ENCODE measurements at regions not wholly inside any gene's neighbourhood (a gene's known extent, or its start where the extent isn't known, plus 50 kb on each side); places are given as distances from the start of the nearest gene placed in this dataset.

DNA sequence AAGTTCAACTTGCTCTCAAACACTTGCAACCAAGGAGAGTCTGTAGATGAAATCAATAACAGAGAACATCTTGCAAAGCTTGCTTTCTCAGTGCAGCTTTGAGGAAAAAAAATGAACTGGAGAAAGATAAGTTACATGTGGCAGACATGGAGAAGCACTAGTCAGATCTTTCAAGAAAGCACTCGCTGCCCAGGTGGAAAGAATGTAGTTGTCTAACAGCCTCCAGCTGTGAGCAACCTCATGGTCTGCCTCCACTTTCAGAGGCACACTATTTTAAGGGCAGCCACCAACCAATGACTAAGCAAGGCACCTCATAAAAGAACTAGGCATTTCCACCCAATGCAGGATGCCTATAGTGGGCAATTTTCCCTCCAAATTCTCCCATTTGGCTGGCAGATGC lies 125.4 kb upstream of the CPNE4 start:
- H3K4me3 ChIP-seq (replicated peaks; ENCODE audit: insufficient read depth, low read length), result no peak overlapping the region
- DNase-seq (ENCODE audit: low read depth in 1 of 2, low spot score in 1 of 2), result no peak
- no peak for TF ChIP-seq POLR2AphosphoS5 (IDR thresholded peaks at IDR 0.05; ENCODE audit: low read depth)
- TF ChIP-seq, protein P1, sequence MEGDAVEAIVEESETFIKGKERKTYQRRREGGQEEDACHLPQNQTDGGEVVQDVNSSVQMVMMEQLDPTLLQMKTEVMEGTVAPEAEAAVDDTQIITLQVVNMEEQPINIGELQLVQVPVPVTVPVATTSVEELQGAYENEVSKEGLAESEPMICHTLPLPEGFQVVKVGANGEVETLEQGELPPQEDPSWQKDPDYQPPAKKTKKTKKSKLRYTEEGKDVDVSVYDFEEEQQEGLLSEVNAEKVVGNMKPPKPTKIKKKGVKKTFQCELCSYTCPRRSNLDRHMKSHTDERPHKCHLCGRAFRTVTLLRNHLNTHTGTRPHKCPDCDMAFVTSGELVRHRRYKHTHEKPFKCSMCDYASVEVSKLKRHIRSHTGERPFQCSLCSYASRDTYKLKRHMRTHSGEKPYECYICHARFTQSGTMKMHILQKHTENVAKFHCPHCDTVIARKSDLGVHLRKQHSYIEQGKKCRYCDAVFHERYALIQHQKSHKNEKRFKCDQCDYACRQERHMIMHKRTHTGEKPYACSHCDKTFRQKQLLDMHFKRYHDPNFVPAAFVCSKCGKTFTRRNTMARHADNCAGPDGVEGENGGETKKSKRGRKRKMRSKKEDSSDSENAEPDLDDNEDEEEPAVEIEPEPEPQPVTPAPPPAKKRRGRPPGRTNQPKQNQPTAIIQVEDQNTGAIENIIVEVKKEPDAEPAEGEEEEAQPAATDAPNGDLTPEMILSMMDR (IDR thresholded peaks at IDR 0.05; ENCODE audit: insufficient read depth, low read length), result no peak
- TF ChIP-seq GABPA (IDR thresholded peaks at IDR 0.05; ENCODE audit: low read depth), result no peak
- TF ChIP-seq, protein P2, sequence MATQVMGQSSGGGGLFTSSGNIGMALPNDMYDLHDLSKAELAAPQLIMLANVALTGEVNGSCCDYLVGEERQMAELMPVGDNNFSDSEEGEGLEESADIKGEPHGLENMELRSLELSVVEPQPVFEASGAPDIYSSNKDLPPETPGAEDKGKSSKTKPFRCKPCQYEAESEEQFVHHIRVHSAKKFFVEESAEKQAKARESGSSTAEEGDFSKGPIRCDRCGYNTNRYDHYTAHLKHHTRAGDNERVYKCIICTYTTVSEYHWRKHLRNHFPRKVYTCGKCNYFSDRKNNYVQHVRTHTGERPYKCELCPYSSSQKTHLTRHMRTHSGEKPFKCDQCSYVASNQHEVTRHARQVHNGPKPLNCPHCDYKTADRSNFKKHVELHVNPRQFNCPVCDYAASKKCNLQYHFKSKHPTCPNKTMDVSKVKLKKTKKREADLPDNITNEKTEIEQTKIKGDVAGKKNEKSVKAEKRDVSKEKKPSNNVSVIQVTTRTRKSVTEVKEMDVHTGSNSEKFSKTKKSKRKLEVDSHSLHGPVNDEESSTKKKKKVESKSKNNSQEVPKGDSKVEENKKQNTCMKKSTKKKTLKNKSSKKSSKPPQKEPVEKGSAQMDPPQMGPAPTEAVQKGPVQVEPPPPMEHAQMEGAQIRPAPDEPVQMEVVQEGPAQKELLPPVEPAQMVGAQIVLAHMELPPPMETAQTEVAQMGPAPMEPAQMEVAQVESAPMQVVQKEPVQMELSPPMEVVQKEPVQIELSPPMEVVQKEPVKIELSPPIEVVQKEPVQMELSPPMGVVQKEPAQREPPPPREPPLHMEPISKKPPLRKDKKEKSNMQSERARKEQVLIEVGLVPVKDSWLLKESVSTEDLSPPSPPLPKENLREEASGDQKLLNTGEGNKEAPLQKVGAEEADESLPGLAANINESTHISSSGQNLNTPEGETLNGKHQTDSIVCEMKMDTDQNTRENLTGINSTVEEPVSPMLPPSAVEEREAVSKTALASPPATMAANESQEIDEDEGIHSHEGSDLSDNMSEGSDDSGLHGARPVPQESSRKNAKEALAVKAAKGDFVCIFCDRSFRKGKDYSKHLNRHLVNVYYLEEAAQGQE (IDR thresholded peaks at IDR 0.05; ENCODE audit: insufficient replicate concordance, low read depth), result no peak
- TF ChIP-seq SPI1 (IDR thresholded peaks at IDR 0.05; ENCODE audit: borderline replicate concordance, low read depth), result no peak
- no peak overlapping the region for H3K27ac ChIP-seq (replicated peaks)
- H3K27me3 ChIP-seq (ENCODE audit: insufficient read depth, poor library complexity, severe bottlenecking), result no peaks in the 10 kb centered on the region

DNA sequence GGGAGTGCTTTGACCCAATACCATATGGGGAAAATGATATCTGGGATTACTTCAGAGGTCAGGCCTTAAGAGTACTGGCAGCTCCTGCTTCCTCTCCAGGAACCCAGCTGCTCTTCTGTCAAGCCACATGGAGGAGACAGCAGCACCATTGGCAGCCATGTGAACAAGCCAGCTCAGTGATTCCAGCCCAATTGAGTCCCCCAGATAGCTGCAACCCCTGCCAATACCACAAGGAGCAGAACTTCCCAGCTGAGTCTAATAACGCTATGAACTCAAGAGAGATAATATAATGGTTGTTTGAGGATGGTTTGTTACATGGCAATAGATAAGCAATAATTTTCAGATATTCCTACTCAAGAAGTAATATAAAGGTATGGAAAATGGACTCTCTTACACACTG lies 126.8 kb upstream of the CPNE4 start:
- TF ChIP-seq GABPA (IDR thresholded peaks at IDR 0.05; ENCODE audit: low read depth) (no peak), POLR2AphosphoS5 (IDR thresholded peaks at IDR 0.05; ENCODE audit: low read depth) (no peak), SPI1 (IDR thresholded peaks at IDR 0.05; ENCODE audit: borderline replicate concordance, low read depth) (no peak)
- TF ChIP-seq, protein P2 (IDR thresholded peaks at IDR 0.05; ENCODE audit: insufficient replicate concordance, low read depth), result no peak
- TF ChIP-seq, protein P1 (IDR thresholded peaks at IDR 0.05; ENCODE audit: insufficient read depth, low read length), result no peak
- no peak for DNase-seq (ENCODE audit: low read depth in 1 of 2, low spot score in 1 of 2)
- no peak overlapping the region for H3K4me3 ChIP-seq (replicated peaks; ENCODE audit: insufficient read depth, low read length)
- no peak overlapping the region for H3K27ac ChIP-seq (replicated peaks)
- H3K27me3 ChIP-seq (ENCODE audit: insufficient read depth, poor library complexity, severe bottlenecking), result no peaks in the 10 kb centered on the region

DNA sequence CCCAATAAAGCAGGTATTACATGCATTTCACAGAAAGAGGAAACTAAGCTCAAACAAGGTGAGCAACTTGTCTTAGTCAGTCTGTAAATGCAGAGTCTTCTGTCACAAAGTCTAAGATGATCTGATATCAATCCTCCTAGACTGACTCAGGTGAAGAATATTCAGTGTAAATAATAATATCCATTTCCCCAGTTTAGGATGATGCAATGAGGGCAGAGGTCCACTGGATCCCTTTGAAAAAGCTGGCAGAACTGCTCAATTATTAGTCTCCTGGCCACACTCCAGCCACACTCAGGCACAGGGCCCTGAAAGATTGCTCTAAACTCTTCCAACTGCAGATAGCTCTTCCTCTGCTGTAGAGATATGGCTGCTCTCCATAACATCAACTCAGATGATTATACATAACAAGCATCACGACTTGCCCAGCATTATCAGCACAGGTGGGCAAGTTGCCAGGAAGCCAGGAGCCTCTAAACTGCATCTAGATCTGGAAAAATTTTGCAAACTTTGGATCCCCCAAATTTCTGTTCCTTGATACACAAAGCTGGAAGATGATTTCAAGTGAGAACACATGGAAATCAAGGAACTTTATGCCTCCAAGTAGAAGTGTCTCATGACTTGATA lies 129.8 kb upstream of the CPNE4 start:
- DNase-seq (ENCODE audit: low read depth in 1 of 2, low spot score in 1 of 2), result no peak
- no peak overlapping the region for H3K4me3 ChIP-seq (replicated peaks; ENCODE audit: insufficient read depth, low read length)
- no peak overlapping the region for H3K27ac ChIP-seq (replicated peaks)
- peaks cover 3% of the 10 kb centered on the region for H3K27me3 ChIP-seq (ENCODE audit: insufficient read depth, poor library complexity, severe bottlenecking)
- TF ChIP-seq POLR2AphosphoS5 (IDR thresholded peaks at IDR 0.05; ENCODE audit: low read depth) (no peak), SPI1 (IDR thresholded peaks at IDR 0.05; ENCODE audit: borderline replicate concordance, low read depth) (no peak), GABPA (IDR thresholded peaks at IDR 0.05; ENCODE audit: low read depth) (no peak)
- TF ChIP-seq, protein P1 (IDR thresholded peaks at IDR 0.05; ENCODE audit: insufficient read depth, low read length), result no peak
- TF ChIP-seq, protein P2 (IDR thresholded peaks at IDR 0.05; ENCODE audit: insufficient replicate concordance, low read depth), result no peak
